ENCODE measurements at regions not wholly inside any gene's neighbourhood (a gene's known extent, or its start where the extent isn't known, plus 50 kb on each side); places are given as distances from the start of the nearest gene placed in this dataset.

DNA sequence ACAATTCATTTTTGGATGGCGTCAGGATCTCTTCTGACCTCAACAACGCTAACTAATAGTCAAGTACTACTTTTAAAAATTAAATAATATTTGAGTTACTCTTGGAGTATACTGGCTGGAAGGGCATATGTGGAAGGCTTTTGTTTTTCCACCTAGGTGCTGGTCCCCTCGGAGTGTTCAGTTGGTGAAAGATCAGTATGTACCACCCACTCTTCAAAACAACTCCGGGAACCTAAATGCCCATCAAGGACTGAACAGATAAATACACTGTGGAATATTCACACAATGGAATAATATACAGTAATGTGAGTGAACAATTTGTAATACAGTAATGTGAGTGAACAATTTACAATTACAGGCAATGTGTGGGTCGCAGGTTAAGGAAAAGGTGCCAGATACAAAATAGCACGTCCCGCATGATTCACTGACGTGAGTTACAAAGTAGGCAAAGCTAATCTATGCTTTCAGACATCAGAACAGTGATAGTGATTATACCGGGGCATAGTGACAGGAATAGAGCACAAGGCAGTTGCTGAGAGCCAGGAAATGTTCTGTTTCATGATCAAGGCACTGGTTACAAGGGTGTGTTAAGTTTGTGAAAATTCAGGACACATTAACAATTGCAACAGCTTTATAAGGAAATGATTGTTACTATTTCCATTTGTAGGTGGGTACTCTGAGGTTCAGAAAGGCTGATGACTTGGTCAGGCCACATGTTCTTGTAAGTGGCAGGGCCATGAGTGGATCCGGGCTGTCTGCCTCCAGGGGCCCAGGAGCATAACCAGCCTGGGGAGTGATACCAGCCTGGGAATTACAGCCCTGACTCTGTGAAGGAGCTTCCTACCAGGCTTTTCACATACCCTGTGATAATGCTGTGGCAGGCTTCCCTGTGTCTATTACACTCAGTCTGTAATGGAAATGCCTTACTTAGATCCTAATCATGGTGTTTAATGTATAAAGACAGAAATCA is 59.3 kb upstream of the ABCD3 start:
- TF ChIP-seq, protein P1, sequence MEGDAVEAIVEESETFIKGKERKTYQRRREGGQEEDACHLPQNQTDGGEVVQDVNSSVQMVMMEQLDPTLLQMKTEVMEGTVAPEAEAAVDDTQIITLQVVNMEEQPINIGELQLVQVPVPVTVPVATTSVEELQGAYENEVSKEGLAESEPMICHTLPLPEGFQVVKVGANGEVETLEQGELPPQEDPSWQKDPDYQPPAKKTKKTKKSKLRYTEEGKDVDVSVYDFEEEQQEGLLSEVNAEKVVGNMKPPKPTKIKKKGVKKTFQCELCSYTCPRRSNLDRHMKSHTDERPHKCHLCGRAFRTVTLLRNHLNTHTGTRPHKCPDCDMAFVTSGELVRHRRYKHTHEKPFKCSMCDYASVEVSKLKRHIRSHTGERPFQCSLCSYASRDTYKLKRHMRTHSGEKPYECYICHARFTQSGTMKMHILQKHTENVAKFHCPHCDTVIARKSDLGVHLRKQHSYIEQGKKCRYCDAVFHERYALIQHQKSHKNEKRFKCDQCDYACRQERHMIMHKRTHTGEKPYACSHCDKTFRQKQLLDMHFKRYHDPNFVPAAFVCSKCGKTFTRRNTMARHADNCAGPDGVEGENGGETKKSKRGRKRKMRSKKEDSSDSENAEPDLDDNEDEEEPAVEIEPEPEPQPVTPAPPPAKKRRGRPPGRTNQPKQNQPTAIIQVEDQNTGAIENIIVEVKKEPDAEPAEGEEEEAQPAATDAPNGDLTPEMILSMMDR (conservative IDR thresholded peaks at IDR 0.05) = no peak
- no peak for TF ChIP-seq EZH2 (IDR thresholded peaks at IDR 0.05; ENCODE audit: low read depth)

Data from PC-9 (cell line).